GM23248 (cell line): ENCODE measurements at regions not wholly inside any gene's neighbourhood (a gene's known extent, or its start where the extent isn't known, plus 50 kb on each side); places are given as distances from the start of the nearest gene placed in this dataset.

Experiments
- EZH2 ChIP-seq: fragments of 200-600 bp; sonication (generic); IDR thresholded peaks from 2 replicates; pipeline ENCODE4 v1.6.1; 2018; ENCODE audit warnings: antibody characterized with exemption, mild to moderate bottlenecking; ENCODE audit not compliant: insufficient read depth, poor library complexity, severe bottlenecking
- EZH2phosphoT487 ChIP-seq: fragments of 200-600 bp; sonication (generic); IDR thresholded peaks from 2 replicates; pipeline ENCODE4 v1.6.1; 2018; ENCODE audit warnings: antibody characterized with exemption, moderate library complexity, mild to moderate bottlenecking, low read depth; ENCODE audit not compliant: insufficient read depth

GRCh38 chr12:89129167-89129870 is 223.0 kb downstream of the DUSP6 start:
- TF ChIP-seq EZH2phosphoT487 (no peak), EZH2 (no peak)
